Fibroblast of villous mesenchyme (primary cell): ENCODE measurements at regions not wholly inside any gene's neighbourhood (a gene's known extent, or its start where the extent isn't known, plus 50 kb on each side); places are given as distances from the start of the nearest gene placed in this dataset.

Experiments used
- DNase-seq: peaks from one replicate; pipeline ENCODE4 v3.0.0-alpha.2; 2010; ENCODE audit warnings: low read depth
- H3K4me3 ChIP-seq: 2 replicates; pipeline ENCODE4 v1.5.1; 2011; ENCODE audit warnings: low read depth, mild to moderate bottlenecking, low read length
- CTCF ChIP-seq: IDR thresholded peaks from 2 replicates; pipeline ENCODE4 v1.5.1; 2012; ENCODE audit warnings: low read depth, mild to moderate bottlenecking, low read length; ENCODE audit not compliant: insufficient read depth

- no peak overlapping the region for H3K4me3 ChIP-seq
- no peak for TF ChIP-seq CTCF
- no peak for DNase-seq
These were observed 468.7 kb downstream of the PDCD6IP start for GRCh38 chr3:34267088-34267487.

- no peak overlapping the region for H3K4me3 ChIP-seq
- DNase-seq, result no peak
- TF ChIP-seq CTCF, result no peak
These were observed 469.7 kb downstream of the PDCD6IP start for GRCh38 chr3:34268032-34268709.

GRCh38 chr3:34275811-34276210, 477.4 kb downstream of the PDCD6IP start:
- no peak for DNase-seq
- no peak overlapping the region for H3K4me3 ChIP-seq
- TF ChIP-seq CTCF, result no peak

GRCh38 chr3:34276342-34276741, 477.9 kb downstream of the PDCD6IP start:
- no peak for DNase-seq
- no peak for TF ChIP-seq CTCF

GRCh38 chr3:34277110-34277509, 478.7 kb downstream of the PDCD6IP start:
- H3K4me3 ChIP-seq, result no peak overlapping the region
- DNase-seq, result no peak
- no peak for TF ChIP-seq CTCF

More at GRCh38 chr3:34276342-34276741, 477.9 kb downstream of the PDCD6IP start:
- H3K4me3 ChIP-seq, result no peak overlapping the region

GRCh38 chr3:34279901-34280300, 481.5 kb downstream of the PDCD6IP start:
- no peak for TF ChIP-seq CTCF
- no peak for DNase-seq
- no peak overlapping the region for H3K4me3 ChIP-seq

- DNase-seq, result no peak
- TF ChIP-seq CTCF, result no peak
- H3K4me3 ChIP-seq, result no peak overlapping the region
These were observed 485.3 kb downstream of the PDCD6IP start for GRCh38 chr3:34283751-34284150.
